ENCODE measurements at regions not wholly inside any gene's neighbourhood (a gene's known extent, or its start where the extent isn't known, plus 50 kb on each side); places are given as distances from the start of the nearest gene placed in this dataset.

GRCh38 chr1:232405781-232406180 lies 224.2 kb downstream of the SIPA1L2 start:
- no peak for TF ChIP-seq CTCF (IDR thresholded peaks at IDR 0.05; ENCODE audit: low read depth, low read length, poor library complexity, severe bottlenecking)
- TF ChIP-seq EZH2phosphoT487 (IDR thresholded peaks at IDR 0.05; ENCODE audit: borderline replicate concordance, low read length): no peak

All from DOHH2 (cell line).